ENCODE measurements at regions not wholly inside any gene's neighbourhood (a gene's known extent, or its start where the extent isn't known, plus 50 kb on each side); places are given as distances from the start of the nearest gene placed in this dataset.

DNA sequence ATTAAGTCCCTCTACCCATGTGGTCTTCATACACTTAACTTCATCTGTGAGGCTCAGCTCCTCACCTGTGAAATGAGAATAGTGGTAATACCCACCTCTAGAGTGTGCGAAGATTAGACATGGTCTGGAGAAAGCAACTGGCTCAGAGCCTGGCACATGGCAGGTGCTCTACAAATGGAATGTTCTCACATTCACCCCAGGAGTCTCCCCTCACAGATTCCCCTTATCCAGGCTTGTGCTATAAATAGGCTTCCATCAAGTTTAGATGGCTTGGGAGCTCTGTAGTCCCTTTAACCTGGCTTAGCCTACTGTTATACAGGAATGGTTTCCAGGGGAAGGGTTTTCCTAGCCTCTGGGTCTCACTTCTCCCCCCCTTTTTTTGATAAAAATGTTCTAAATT, 455.9 kb downstream of the RNF144A start:
- no peaks in the 10 kb centered on the region for H3K4me1 ChIP-seq (ENCODE audit: control insufficient read depth in 1 of 2, low read depth in 2 of 2)
- H3K4me3 ChIP-seq = no peak overlapping the region
- peaks cover 5% of the 10 kb centered on the region for H3K9me3 ChIP-seq
- ATAC-seq (ENCODE audit: insufficient number of reproducible peaks, low FRiP score, low read depth) = no peak
- no peak overlapping the region for H3K27ac ChIP-seq
- TF ChIP-seq, protein P1, sequence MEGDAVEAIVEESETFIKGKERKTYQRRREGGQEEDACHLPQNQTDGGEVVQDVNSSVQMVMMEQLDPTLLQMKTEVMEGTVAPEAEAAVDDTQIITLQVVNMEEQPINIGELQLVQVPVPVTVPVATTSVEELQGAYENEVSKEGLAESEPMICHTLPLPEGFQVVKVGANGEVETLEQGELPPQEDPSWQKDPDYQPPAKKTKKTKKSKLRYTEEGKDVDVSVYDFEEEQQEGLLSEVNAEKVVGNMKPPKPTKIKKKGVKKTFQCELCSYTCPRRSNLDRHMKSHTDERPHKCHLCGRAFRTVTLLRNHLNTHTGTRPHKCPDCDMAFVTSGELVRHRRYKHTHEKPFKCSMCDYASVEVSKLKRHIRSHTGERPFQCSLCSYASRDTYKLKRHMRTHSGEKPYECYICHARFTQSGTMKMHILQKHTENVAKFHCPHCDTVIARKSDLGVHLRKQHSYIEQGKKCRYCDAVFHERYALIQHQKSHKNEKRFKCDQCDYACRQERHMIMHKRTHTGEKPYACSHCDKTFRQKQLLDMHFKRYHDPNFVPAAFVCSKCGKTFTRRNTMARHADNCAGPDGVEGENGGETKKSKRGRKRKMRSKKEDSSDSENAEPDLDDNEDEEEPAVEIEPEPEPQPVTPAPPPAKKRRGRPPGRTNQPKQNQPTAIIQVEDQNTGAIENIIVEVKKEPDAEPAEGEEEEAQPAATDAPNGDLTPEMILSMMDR (IDR thresholded peaks at IDR 0.05) = no peak
- H3K27me3 ChIP-seq (replicated peaks; ENCODE audit: insufficient read depth) = no peaks in the 10 kb centered on the region
- no peaks in the 10 kb centered on the region for H3K36me3 ChIP-seq
- no peak for DNase-seq (ENCODE audit: low spot score)

DNA sequence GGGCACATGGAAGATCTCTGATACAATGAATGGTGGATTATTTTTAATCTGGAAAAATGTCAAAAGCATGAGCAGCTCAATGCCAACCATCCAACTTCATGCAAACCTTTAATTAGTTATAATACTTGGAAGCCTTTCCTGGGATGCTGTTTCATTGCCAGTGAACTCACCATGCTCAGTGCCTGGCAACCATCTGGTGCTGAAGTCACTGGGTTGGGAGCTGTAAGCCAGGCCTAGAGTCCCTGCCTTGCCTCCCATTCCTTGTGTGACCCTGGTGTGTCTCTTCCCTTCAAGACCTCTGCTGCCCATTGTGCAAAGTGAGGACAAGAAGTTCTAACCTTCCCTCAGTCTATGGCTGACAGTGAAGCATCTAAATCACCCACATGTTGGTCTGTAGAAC, 458.7 kb downstream of the RNF144A start:
- no peak for ATAC-seq (ENCODE audit: insufficient number of reproducible peaks, low FRiP score, low read depth)
- TF ChIP-seq, protein P1 (IDR thresholded peaks at IDR 0.05) = no peak
- H3K4me3 ChIP-seq = no peak overlapping the region
- no peaks in the 10 kb centered on the region for H3K9me3 ChIP-seq
- no peaks in the 10 kb centered on the region for H3K27me3 ChIP-seq (replicated peaks; ENCODE audit: insufficient read depth)
- no peak overlapping the region for H3K27ac ChIP-seq
- no peaks in the 10 kb centered on the region for H3K4me1 ChIP-seq (ENCODE audit: control insufficient read depth in 1 of 2, low read depth in 2 of 2)
- H3K36me3 ChIP-seq = no peaks in the 10 kb centered on the region
- no peak for DNase-seq (ENCODE audit: low spot score)

DNA sequence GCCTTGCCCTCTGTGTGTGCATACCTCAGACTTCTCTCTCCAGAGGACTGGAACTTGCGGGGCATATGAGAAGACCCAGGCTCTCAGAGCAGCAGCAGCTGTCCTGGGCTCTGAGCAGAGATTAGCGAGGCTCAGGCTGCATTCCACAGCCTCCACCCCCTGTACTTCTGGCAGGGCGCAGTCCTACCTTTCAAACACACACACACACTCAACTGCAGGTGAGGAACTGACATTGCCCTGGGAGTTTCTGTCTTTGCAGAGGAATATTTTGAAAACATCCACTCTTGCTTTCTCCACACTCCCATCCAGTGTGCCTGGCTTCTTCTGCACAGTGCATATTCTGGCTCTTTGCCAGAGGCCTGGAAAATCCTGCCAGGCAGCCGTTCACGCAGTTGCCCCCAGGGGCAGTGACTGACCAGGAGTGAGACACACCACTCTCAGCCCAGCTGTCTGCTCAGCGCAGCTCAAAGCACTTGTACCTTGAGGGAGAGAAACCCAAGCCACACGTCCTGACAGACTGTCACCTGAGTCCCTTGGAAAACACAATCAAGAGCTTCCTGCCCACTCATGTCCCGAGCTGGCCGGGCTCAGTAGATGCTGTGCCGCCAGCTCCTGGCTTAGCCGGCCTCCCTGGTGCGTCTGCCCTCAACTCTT, 460.8 kb downstream of the RNF144A start:
- no peak overlapping the region for H3K27ac ChIP-seq
- H3K4me3 ChIP-seq = no peak overlapping the region
- TF ChIP-seq, protein P1 (IDR thresholded peaks at IDR 0.05) = no peak
- no peaks in the 10 kb centered on the region for H3K27me3 ChIP-seq (replicated peaks; ENCODE audit: insufficient read depth)
- H3K9me3 ChIP-seq = no peaks in the 10 kb centered on the region
- DNase-seq (ENCODE audit: low spot score) = no peak
- H3K4me1 ChIP-seq (ENCODE audit: control insufficient read depth in 1 of 2, low read depth in 2 of 2) = no peaks in the 10 kb centered on the region
- no peak for ATAC-seq (ENCODE audit: insufficient number of reproducible peaks, low FRiP score, low read depth)
- H3K36me3 ChIP-seq = no peaks in the 10 kb centered on the region

DNA sequence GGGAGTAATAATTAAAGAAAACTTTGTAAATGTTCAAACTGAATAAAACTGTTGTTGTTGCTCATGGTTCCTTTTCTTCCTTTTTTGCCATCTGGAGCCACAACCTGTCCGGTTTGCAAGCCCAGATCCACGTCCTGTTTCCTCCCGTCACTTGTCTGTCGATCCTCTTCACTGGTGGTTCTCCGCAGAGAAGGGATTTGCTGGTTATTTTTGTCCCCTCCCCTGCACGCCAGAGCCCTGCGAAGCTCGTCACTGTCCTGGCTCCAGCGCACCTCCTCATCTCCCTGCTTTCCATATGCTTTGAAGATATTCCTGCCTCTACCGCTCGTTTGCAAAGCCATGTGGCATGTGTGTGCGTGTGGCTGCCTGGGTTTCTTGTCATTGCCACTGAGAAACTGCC, 461.4 kb downstream of the RNF144A start:
- ATAC-seq (ENCODE audit: insufficient number of reproducible peaks, low FRiP score, low read depth) (no peak), DNase-seq (ENCODE audit: low spot score) (no peak)
- no peaks in the 10 kb centered on the region for H3K27me3 ChIP-seq (replicated peaks; ENCODE audit: insufficient read depth)
- H3K4me1 ChIP-seq (ENCODE audit: control insufficient read depth in 1 of 2, low read depth in 2 of 2) = no peaks in the 10 kb centered on the region
- H3K27ac ChIP-seq = no peak overlapping the region
- H3K36me3 ChIP-seq = no peaks in the 10 kb centered on the region
- H3K4me3 ChIP-seq = no peak overlapping the region
- TF ChIP-seq, protein P1 (IDR thresholded peaks at IDR 0.05) = no peak
- no peaks in the 10 kb centered on the region for H3K9me3 ChIP-seq

DNA sequence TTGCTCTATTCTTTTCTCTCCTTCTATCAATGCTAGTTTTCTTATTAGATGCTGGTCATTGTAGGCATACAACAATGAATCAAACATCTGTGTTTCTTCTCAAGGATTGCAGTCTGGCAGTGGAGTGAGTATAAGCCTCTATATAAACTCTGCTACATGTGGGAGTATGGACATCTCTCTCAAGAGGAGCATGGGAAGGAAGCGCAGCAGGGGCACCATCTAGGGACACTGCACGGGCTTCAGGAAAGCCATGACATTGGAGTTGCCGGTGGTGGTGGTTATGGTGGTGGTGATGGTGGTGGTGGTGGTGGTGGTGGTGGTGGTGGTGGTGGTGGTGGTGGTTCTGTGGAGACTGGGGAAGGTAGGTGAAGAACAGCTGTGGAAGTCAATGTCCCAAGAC, 462.6 kb downstream of the RNF144A start:
- DNase-seq (ENCODE audit: low spot score) (no peak), ATAC-seq (ENCODE audit: insufficient number of reproducible peaks, low FRiP score, low read depth) (no peak)
- Histone ChIP-seq H3K4me3 (no peak overlapping the region), H3K9me3 (no peaks in the 10 kb centered on the region), H3K36me3 (no peaks in the 10 kb centered on the region), H3K27ac (no peak overlapping the region), H3K27me3 (replicated peaks; ENCODE audit: insufficient read depth) (no peaks in the 10 kb centered on the region), H3K4me1 (ENCODE audit: control insufficient read depth in 1 of 2, low read depth in 2 of 2) (no peaks in the 10 kb centered on the region)
- TF ChIP-seq, protein P1 (IDR thresholded peaks at IDR 0.05) = no peak

Measured in thoracic aorta (tissue), 2 donors.